Ovary (tissue), 7 donors: ENCODE measurements at regions not wholly inside any gene's neighbourhood (a gene's known extent, or its start where the extent isn't known, plus 50 kb on each side); places are given as distances from the start of the nearest gene placed in this dataset.

Experiments used
- DNase-seq, 5 donors: peaks; one replicate each; pipeline ENCODE4 v3.0.0-alpha.2; 2019 to 2020
- H3K27ac ChIP-seq, 2 donors: fragments of 200-600 bp; one replicate each; pipeline versions ENCODE4 v1.5.1 to v1.8.0; 2019 to 2022
- H3K27me3 ChIP-seq: fragments of 200-600 bp; one replicate; pipeline ENCODE4 v1.8.0; 2022
- H3K36me3 ChIP-seq: fragments of 200-600 bp; sonication (generic); one replicate; pipeline ENCODE4 v1.5.1; 2019
- H3K4me1 ChIP-seq: one replicate; pipeline ENCODE4 v1.8.1; 2013; ENCODE audit warnings: mild to moderate bottlenecking, moderate library complexity; ENCODE audit not compliant: insufficient read depth
- H3K4me3 ChIP-seq: fragments of 200-600 bp; sonication (generic); one replicate; pipeline ENCODE4 v1.5.1; 2017
- H3K9me3 ChIP-seq, 2 donors: fragments of 200-600 bp in 1 of 2; sonication (generic) in 1 of 2; one replicate each; pipeline versions ENCODE4 v1.5.1 to v1.8.1; 2013 to 2019; ENCODE audit warnings: mild to moderate bottlenecking in 1 of 2, moderate library complexity in 1 of 2
- CTCF ChIP-seq, 3 donors: fragments of 450-650 bp in 2 of 3; fragments of 200-600 bp in 1 of 3; IDR thresholded peaks; one replicate each; pipeline versions ENCODE4 v1.5.1 to v1.8.0; 2016 to 2022; ENCODE audit warnings: antibody characterized with exemption in 3 of 3, mild to moderate bottlenecking in 1 of 3
- EP300 ChIP-seq: sonication (generic); formaldehyde crosslinking; IDR thresholded peaks from one replicate; pipeline ENCODE4 v1.6.1; 2017; ENCODE audit warnings: antibody characterized with exemption
- POLR2A ChIP-seq: fragments of 450-650 bp; IDR thresholded peaks from one replicate; pipeline ENCODE4 v1.6.1; 2017; ENCODE audit warnings: antibody characterized with exemption, mild to moderate bottlenecking, moderate library complexity
- WGBS, 3 donors: extraction: QIAGEN DNeasy Blood & Tissue Kit in 1 of 3; methylation state at CpG; one replicate each; pipeline versions ENCODE4 v1.1.5 to v1.1.7; 2013 to 2017; 5-methylcytosine and 5-hydroxymethylcytosine counted together
- intact Hi-C, 4 donors: fragments of 100-400 bp; cut with DNase I; formaldehyde crosslinking; loops; one replicate each; pipeline versions ENCODE4 v1.11.0 to v1.15.1; 2022 to 2023
- donor health status: DM: no; HTN: no; CAD: no; lungs with moderate emphysema.
- donor health status: DM: no; HTN: no; CAD: no.
- donor health status: Bipolar disorder and iron deficiency.
- donor health status: DM: no; HTN: no; CAD: no.
- donor health status: DM: yes; HTN: yes; CAD: no.

- intact Hi-C loops, result no loop called here
- no peak for DNase-seq
- no peaks in the 10 kb centered on the region for H3K36me3 ChIP-seq
- no peak for TF ChIP-seq CTCF (IDR thresholded peaks at IDR 0.05)
- no peak overlapping the region for H3K4me3 ChIP-seq
- H3K9me3 ChIP-seq, result no peaks in the 10 kb centered on the region
- peaks cover 2% of the 10 kb centered on the region for H3K4me1 ChIP-seq
- WGBS, 3 donors, result 70 to 84% (median 77%) methylated on average over 3 of the region's 3 CpGs
- H3K27me3 ChIP-seq, result no peaks in the 10 kb centered on the region
- H3K27ac ChIP-seq, result no peak overlapping the region
Observed at GRCh38 chr21:31405604-31406003, 61.5 kb upstream of the TIAM1 start.

DNA sequence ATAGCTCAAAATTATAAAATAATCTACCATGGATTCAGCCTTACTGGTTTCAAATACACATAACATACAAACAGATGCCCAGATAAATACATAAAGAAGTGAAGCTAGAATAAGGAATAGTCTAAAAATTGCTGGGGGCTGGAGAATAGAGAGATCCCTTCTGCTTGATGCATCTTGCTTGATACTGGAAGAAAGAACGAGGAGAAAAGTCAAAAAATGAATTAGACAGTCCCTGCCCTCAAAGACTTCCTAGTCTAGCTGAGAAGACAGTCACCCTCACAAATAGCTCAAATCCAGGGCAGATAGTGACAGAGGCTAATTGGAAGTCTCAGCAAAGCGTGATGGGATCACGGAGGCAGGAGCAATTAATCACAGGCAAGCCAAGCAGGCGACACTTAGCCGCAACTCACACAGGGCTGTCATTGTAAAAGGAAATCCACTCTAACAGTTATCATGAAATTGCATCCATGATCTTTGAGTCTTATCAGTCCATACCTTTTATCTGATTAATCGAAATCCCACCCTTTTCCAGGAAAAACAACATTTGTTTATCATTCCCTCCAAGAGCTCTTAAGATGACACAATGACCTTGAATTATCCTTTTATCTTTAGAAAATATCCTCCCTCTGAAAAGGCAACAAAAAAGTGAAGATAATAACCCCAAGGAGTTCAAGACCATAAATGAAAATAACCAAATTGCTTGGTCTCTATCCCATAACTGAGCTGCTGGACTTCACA lies 59.7 kb upstream of the TIAM1 start:
- intact Hi-C loops, result loop anchor here in 1 of 4 donors (5.0 kb wide), 1 partner anchor 1866 kb away; no protein-coding TSS in a partner anchor
- 58 to 70% (median 64%) methylated on average over 6 of the region's 6 CpGs for WGBS, 3 donors
- Histone ChIP-seq H3K27ac (no peak overlapping the region), H3K36me3 (no peaks in the 10 kb centered on the region), H3K4me1 (peaks cover 2% of the 10 kb centered on the region), H3K4me3 (no peak overlapping the region), H3K9me3 (no peaks in the 10 kb centered on the region), H3K27me3 (no peaks in the 10 kb centered on the region)
- TF ChIP-seq CTCF (IDR thresholded peaks at IDR 0.05), result no peak
- TF ChIP-seq EP300, result no peak
- no peak for TF ChIP-seq POLR2A
- DNase-seq, result no peak

DNA sequence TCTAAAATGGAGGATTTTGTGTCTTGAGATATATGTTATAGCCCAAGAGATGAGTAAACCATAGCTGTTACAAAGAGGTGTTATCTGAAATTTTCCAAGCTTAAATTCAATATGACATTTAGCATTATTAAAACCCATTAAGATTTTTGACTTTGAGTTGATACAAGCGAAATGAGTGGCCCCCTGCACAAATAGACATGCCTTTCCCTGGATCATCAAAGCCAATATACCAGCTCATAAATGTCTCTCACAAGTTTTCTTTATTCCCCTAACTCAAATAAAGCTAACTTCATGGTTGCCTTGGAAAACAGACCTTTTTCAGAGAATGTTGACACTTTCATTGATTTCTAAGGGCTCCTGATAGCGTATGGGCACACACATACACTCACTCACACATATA lies 55.5 kb upstream of the TIAM1 start:
- Histone ChIP-seq H3K27me3 (no peaks in the 10 kb centered on the region), H3K27ac (no peak overlapping the region), H3K9me3 (no peaks in the 10 kb centered on the region), H3K4me1 (peaks cover 2% of the 10 kb centered on the region), H3K36me3 (no peaks in the 10 kb centered on the region), H3K4me3 (no peak overlapping the region)
- intact Hi-C loops, result no loop called here
- WGBS, 3 donors, result 97 to 99% (median 97%) methylated on average over 2 of the region's 2 CpGs
- no peak for DNase-seq
- TF ChIP-seq EP300 (no peak), CTCF (IDR thresholded peaks at IDR 0.05) (no peak), POLR2A (no peak)

- TF ChIP-seq EP300, result no peak
- no peak for TF ChIP-seq POLR2A
- TF ChIP-seq CTCF (IDR thresholded peaks at IDR 0.05), result no peak
- Histone ChIP-seq H3K27me3 (no peaks in the 10 kb centered on the region), H3K9me3 (no peaks in the 10 kb centered on the region), H3K4me3 (no peak overlapping the region), H3K36me3 (no peaks in the 10 kb centered on the region), H3K4me1 (peaks cover 2% of the 10 kb centered on the region), H3K27ac (no peak overlapping the region)
- 66 to 74% (median 72%) methylated on average over 5 of the region's 5 CpGs for WGBS, 3 donors
- intact Hi-C loops, result no loop called here
- no peak for DNase-seq
Observed at GRCh38 chr21:31398574-31398973, 54.5 kb upstream of the TIAM1 start.
